Neuronal stem cell (in vitro differentiated cells): ENCODE measurements at regions not wholly inside any gene's neighbourhood (a gene's known extent, or its start where the extent isn't known, plus 50 kb on each side); places are given as distances from the start of the nearest gene placed in this dataset.
"Not testable (repeated sequence)": the region's sequence is repeated elsewhere in the genome, so short reads cannot be mapped to it uniquely, and the experiment has no call there.

ENCODE experiments used
- DNase-seq: peaks from one replicate; pipeline ENCODE4 v3.0.0-alpha.2; 2013; ENCODE audit warnings: low spot score
- H2AFZ ChIP-seq: one replicate; pipeline ENCODE4 v1.6.1; 2013; ENCODE audit warnings: mild to moderate bottlenecking, low read length, inconsistent platforms
- H2AK5ac ChIP-seq: 2 replicates; pipeline ENCODE4 v1.6.1; 2013; ENCODE audit warnings: low read depth, mild to moderate bottlenecking, inconsistent platforms, low read length, moderate library complexity, mixed read lengths
- H2BK120ac ChIP-seq: 2 replicates; pipeline ENCODE4 v1.6.1; 2013; ENCODE audit warnings: low read depth, mild to moderate bottlenecking, inconsistent platforms, low read length, moderate library complexity, mixed read lengths
- H2BK12ac ChIP-seq: one replicate; pipeline ENCODE4 v1.6.1; 2013; ENCODE audit warnings: low read length, inconsistent platforms
- H2BK15ac ChIP-seq: 2 replicates; pipeline ENCODE4 v1.6.1; 2013; ENCODE audit warnings: mild to moderate bottlenecking, low read length, inconsistent platforms, mixed read lengths
- H2BK5ac ChIP-seq: one replicate; pipeline ENCODE4 v1.6.1; 2013; ENCODE audit warnings: inconsistent platforms, mild to moderate bottlenecking, low read length, moderate library complexity
- H3K14ac ChIP-seq: one replicate; pipeline ENCODE4 v1.6.1; 2013; ENCODE audit warnings: low read length, inconsistent platforms
- H3K18ac ChIP-seq: 2 replicates; pipeline ENCODE4 v1.6.1; 2013; ENCODE audit warnings: low read length, inconsistent platforms
- H3K23ac ChIP-seq: 2 replicates; pipeline ENCODE4 v1.6.1; 2013; ENCODE audit warnings: low read depth, mild to moderate bottlenecking, mixed read lengths, low read length, inconsistent platforms; ENCODE audit not compliant: poor library complexity
- H3K27ac ChIP-seq: replicated peaks from 3 replicates; pipeline ENCODE4 v1.5.1; 2013; ENCODE audit warnings: low read length, inconsistent platforms
- H3K27me3 ChIP-seq, 3 experiments: 2 replicates each; pipeline ENCODE4 v1.6.1; 2013; ENCODE audit warnings: low read length in 3 of 3, mild to moderate bottlenecking in 2 of 3, inconsistent platforms in 1 of 3, low read depth in 1 of 3, mixed read lengths in 1 of 3, moderate library complexity in 1 of 3; ENCODE audit not compliant: control insufficient read depth in 3 of 3, insufficient read depth in 3 of 3
- H3K36me3 ChIP-seq, 2 donors: replicated peaks in 1 of 2; 2 replicates each; pipeline ENCODE4 v1.6.1; 2013; ENCODE audit warnings: low read length in 2 of 2; ENCODE audit not compliant: control insufficient read depth in 2 of 2, insufficient read depth in 2 of 2
- H3K4ac ChIP-seq: 2 replicates; pipeline ENCODE4 v1.6.1; 2013; ENCODE audit warnings: inconsistent platforms, mild to moderate bottlenecking, low read length, moderate library complexity
- H3K4me1 ChIP-seq, 2 donors: 1 replicate in 1 of 2; 2 replicates in 1 of 2; pipeline ENCODE4 v1.6.1; 2013; ENCODE audit warnings: low read length in 2 of 2, low read depth in 1 of 2; ENCODE audit not compliant: control insufficient read depth in 2 of 2, insufficient read depth in 1 of 2
- H3K4me2 ChIP-seq: one replicate; pipeline ENCODE4 v1.6.1; 2013; ENCODE audit warnings: mild to moderate bottlenecking, low read length, inconsistent platforms; ENCODE audit not compliant: insufficient read depth, poor library complexity, severe bottlenecking
- H3K4me3 ChIP-seq, 2 donors: 2 replicates each; pipeline ENCODE4 v1.5.1; 2013; ENCODE audit warnings: low read length in 2 of 2, mild to moderate bottlenecking in 2 of 2, inconsistent platforms in 1 of 2, moderate library complexity in 1 of 2
- H3K79me1 ChIP-seq: one replicate; pipeline ENCODE4 v1.6.1; 2013; ENCODE audit warnings: low read depth, mild to moderate bottlenecking, inconsistent platforms, low read length, moderate library complexity
- H3K9ac ChIP-seq: one replicate; pipeline ENCODE4 v1.6.1; 2013; ENCODE audit warnings: mild to moderate bottlenecking, low read depth, low read length, inconsistent platforms; ENCODE audit not compliant: poor library complexity
- H3K9me3 ChIP-seq, 2 donors: replicated peaks in 1 of 2; 2 replicates each; pipeline versions ENCODE3 to v1.6.1; 2013; ENCODE audit warnings: low read length in 2 of 2, mild to moderate bottlenecking in 2 of 2, inconsistent platforms in 1 of 2, low read depth in 1 of 2, mixed read lengths in 1 of 2, moderate library complexity in 1 of 2; ENCODE audit not compliant: control insufficient read depth in 2 of 2, insufficient read depth in 1 of 2
- H4K8ac ChIP-seq: one replicate; pipeline ENCODE4 v1.6.1; 2013; ENCODE audit warnings: low read depth, mild to moderate bottlenecking, inconsistent platforms, low read length, moderate library complexity
- H4K91ac ChIP-seq: one replicate; pipeline ENCODE4 v1.6.1; 2013; ENCODE audit warnings: low read length, low read depth, mild to moderate bottlenecking, inconsistent platforms; ENCODE audit not compliant: poor library complexity
- WGBS, 2 donors: extraction: QIAGEN DNeasy Blood & Tissue Kit; methylation state at CpG; one replicate each; pipeline ENCODE4 v1.1.7; 2013; ENCODE audit warnings: missing lambda C conversion rate in 2 of 2, mixed read lengths in 1 of 2; ENCODE audit not compliant: insufficient read length in 2 of 2, insufficient replicate concordance in 1 of 2; ENCODE audit errors: extremely low coverage in 2 of 2; 5-methylcytosine and 5-hydroxymethylcytosine counted together

- Histone ChIP-seq H3K18ac (no peak overlapping the region), H3K9me3 (no peaks in the 10 kb centered on the region), H3K79me1 (no peaks in the 10 kb centered on the region), H3K4me3 (no peak overlapping the region), H3K36me3 (no peaks in the 10 kb centered on the region), H2AFZ (no peak overlapping the region), H3K9ac (no peak overlapping the region), H4K8ac (no peak overlapping the region), H3K23ac (no peak overlapping the region), H3K27me3 (no peaks in the 10 kb centered on the region), H2BK12ac (no peak overlapping the region), H2BK5ac (no peak overlapping the region), H3K14ac (no peak overlapping the region), H3K4me2 (no peak overlapping the region), H2BK15ac (no peak overlapping the region), H2BK120ac (no peak overlapping the region), H2AK5ac (no peak overlapping the region), H3K4me1 (no peaks in the 10 kb centered on the region), H4K91ac (no peak overlapping the region), H3K27ac (no peak overlapping the region), H3K4ac (no peak overlapping the region)
- WGBS, 2 donors, result no CpG with 5 or more reads among the region's 4 CpGs
- no peak for DNase-seq
These were observed 1156.0 kb downstream of the PCDH9 start for GRCh38 chr13:66074018-66074615.

GRCh38 chr13:66072097-66072496 is 1158.0 kb downstream of the PCDH9 start:
- not testable (repeated sequence) for H3K9ac ChIP-seq, H3K27me3 ChIP-seq, H2BK15ac ChIP-seq, H3K4me2 ChIP-seq, H2AK5ac ChIP-seq, H3K23ac ChIP-seq, H2BK5ac ChIP-seq, DNase-seq, H3K4me3 ChIP-seq, H3K36me3 ChIP-seq, H3K18ac ChIP-seq, H3K4me1 ChIP-seq, H2BK120ac ChIP-seq, H3K79me1 ChIP-seq, H4K91ac ChIP-seq, H3K14ac ChIP-seq, H3K4ac ChIP-seq, H2BK12ac ChIP-seq, H3K27ac ChIP-seq, H3K9me3 ChIP-seq, H4K8ac ChIP-seq
- peak overlapping the region; percentile 2 for H2AFZ ChIP-seq
- WGBS, 2 donors, result no CpG with 5 or more reads among the region's 2 CpGs

GRCh38 chr13:66071608-66072007 is 1158.5 kb downstream of the PCDH9 start:
- H3K36me3 ChIP-seq, result no peaks in the 10 kb centered on the region
- no peak overlapping the region for H2BK12ac ChIP-seq
- no peak overlapping the region for H3K14ac ChIP-seq
- H3K4me2 ChIP-seq, result no peak overlapping the region
- no peak overlapping the region for H3K9ac ChIP-seq
- H3K4ac ChIP-seq, result no peak overlapping the region
- DNase-seq, result no peak
- H3K79me1 ChIP-seq, result no peaks in the 10 kb centered on the region
- H2BK5ac ChIP-seq, result no peak overlapping the region
- H3K23ac ChIP-seq, result no peak overlapping the region
- no peaks in the 10 kb centered on the region for H3K27me3 ChIP-seq
- H3K4me1 ChIP-seq, result no peaks in the 10 kb centered on the region
- H4K8ac ChIP-seq, result no peak overlapping the region
- H3K9me3 ChIP-seq, result no peaks in the 10 kb centered on the region
- no peak overlapping the region for H3K18ac ChIP-seq
- H4K91ac ChIP-seq, result no peak overlapping the region
- no peak overlapping the region for H2BK120ac ChIP-seq
- H2AFZ ChIP-seq, result peak overlapping the region; percentile 5
- no peak overlapping the region for H2AK5ac ChIP-seq
- no peak overlapping the region for H3K27ac ChIP-seq
- no CpG with 5 or more reads among the region's 8 CpGs for WGBS, 2 donors
- H2BK15ac ChIP-seq, result no peak overlapping the region
- no peak overlapping the region for H3K4me3 ChIP-seq

GRCh38 chr13:66071029-66071428 is 1159.1 kb downstream of the PCDH9 start:
- Histone ChIP-seq H3K4me1 (no peaks in the 10 kb centered on the region), H3K14ac (no peak overlapping the region), H3K36me3 (no peaks in the 10 kb centered on the region), H2AK5ac (no peak overlapping the region), H3K4me3 (no peak overlapping the region), H2BK5ac (no peak overlapping the region), H3K9ac (no peak overlapping the region), H3K9me3 (no peaks in the 10 kb centered on the region), H3K79me1 (no peaks in the 10 kb centered on the region), H4K91ac (no peak overlapping the region), H4K8ac (no peak overlapping the region), H2BK15ac (no peak overlapping the region), H3K18ac (no peak overlapping the region), H3K23ac (no peak overlapping the region), H3K4me2 (no peak overlapping the region), H3K27me3 (no peaks in the 10 kb centered on the region), H2BK12ac (no peak overlapping the region), H3K27ac (no peak overlapping the region), H2AFZ (peak overlapping the region; percentile 5), H2BK120ac (no peak overlapping the region), H3K4ac (no peak overlapping the region)
- no peak for DNase-seq
- no CpG with 5 or more reads among the region's 2 CpGs for WGBS, 2 donors
